Stimulated activated CD8-positive, alpha-beta memory T cell treated with anti-CD3 and anti-CD28 coated beads, Interleukin-7, amount 100 ng/mL, for 4 hours (primary cell): ENCODE measurements at regions not wholly inside any gene's neighbourhood (a gene's known extent, or its start where the extent isn't known, plus 50 kb on each side); places are given as distances from the start of the nearest gene placed in this dataset.

ENCODE experiments used
- DNase-seq, 2 donors: peaks; one replicate each; pipeline ENCODE4 v3.0.0-alpha.2; 2020; ENCODE audit warnings: low read depth in 2 of 2

- DNase-seq, result no peak
Measured at GRCh38 chr15:62834686-62835329, 207.7 kb upstream of the TPM1 start.

- no peak for DNase-seq
Measured at GRCh38 chr15:62835351-62835750, 207.2 kb upstream of the TPM1 start.

DNA sequence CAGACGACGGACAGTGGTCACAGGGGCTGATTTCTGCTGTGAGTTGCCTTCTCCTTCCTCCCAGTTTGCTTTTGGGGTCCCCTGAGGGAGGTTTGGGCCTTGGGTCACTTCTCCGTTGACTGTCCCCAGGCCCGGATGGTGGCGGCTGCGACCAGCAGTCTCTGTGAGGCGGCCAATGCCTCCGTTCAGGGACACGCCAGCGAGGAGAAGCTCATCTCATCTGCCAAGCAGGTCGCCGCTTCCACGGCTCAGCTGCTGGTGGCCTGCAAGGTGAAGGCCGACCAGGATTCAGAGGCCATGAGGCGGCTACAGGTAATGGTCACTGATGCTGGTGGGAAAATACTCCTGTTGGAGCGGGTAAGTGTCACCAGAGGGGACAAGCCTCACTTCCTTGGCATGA, 206.8 kb upstream of the TPM1 start:
- no peak for DNase-seq

- no peak for DNase-seq
Measured at GRCh38 chr15:62840526-62841268, 201.8 kb upstream of the TPM1 start.

DNA sequence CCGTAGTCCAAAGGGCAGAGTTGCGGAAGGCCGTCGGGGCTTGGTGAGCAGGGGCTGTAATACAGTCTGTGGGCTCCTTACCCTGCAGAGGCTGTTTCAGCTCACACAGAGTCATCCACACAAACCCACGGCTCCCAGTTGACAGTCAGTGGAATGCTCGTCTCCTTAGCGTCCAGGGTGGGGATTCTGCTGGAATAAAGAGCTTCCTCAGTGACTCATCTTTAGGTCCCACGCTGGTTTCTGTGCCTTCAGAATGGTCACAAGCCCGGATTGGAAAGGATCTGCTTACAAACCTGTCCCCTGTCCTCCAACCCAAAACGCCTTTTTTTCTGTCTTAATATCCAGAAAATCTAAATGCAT, 201.3 kb upstream of the TPM1 start:
- no peak for DNase-seq

GRCh38 chr15:62841891-62842559, 200.5 kb upstream of the TPM1 start:
- no peak for DNase-seq

GRCh38 chr15:62843311-62843710, 199.2 kb upstream of the TPM1 start:
- no peak for DNase-seq

- DNase-seq, result no peak
Measured at GRCh38 chr15:62844564-62845240, 197.8 kb upstream of the TPM1 start.

DNA sequence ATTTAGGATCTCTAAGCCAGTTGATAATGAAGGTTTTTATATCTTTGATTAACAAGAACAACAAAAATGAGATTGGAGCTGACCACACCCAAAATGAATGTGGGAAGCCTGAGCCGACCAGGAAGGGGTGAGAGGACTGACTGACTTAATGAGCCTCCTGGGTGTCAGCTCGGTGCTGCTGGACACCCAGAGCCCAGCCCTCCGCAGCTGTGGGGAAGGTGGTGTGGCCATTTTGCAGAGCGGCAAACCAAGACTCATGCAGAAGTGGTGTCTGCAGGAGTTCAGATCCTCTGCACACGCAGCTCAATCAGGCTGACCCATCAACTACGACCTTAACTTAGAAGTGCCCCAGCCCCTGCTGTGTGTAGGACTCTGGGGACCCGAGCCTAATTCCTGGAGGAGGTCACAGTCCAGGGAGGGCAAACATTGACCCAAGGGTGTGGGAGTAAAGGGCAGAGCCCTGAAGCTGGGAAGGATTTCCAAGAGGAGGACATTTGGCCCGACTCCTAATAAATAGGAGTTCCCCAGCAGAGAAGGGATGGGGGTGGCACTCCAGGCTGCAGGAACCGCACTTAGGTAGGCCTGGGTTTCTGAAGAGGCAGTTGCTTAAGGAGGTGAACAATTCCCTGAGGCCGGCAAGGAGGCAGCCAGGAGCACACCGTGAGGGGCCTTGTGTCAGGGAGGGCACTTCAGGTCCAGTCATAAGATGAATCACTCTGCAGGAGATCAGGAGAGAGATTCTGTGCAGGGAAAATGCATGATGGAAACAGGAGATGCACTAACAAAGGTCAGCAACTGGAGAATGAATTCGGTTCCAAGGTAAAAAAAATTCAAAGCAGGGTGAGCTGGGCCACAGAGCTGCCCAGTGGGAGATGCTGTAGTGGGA, 197.1 kb upstream of the TPM1 start:
- DNase-seq, result no peak

- DNase-seq, result no peak
Measured at GRCh38 chr15:62846131-62846804, 196.3 kb upstream of the TPM1 start.

DNA sequence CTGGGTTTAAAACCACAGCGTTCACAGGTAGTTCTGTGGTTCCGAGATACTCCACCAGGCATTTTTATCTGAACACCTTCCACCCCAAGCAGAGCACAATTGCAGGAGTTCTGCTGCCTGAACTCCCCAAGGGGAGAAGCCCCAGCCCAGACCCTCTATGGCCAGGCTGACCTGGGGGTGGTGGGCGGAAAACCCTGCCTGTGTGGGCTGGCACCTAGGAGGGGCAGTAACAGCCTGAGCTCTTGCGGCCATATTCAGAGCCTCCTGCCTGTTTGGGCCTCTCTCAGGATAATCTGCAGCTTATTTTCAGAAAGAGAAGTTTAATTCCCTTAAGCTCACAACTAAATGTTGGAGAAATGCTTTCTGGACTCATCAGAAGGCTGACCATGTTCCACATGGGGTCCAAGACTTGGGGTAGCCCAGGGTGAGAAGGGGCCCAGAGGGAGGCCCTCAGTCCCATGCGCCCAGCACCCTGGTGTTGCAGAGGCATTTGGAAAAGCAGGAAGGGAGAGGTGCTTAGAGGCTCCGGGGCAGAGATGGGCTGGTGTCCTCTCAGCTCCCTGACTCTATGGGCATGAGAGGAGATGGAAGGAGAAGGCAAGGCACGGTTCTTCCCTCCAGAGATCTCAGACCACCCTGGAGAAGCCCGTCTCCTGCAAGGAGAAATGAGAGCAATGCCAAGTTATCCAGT, 195.6 kb upstream of the TPM1 start:
- no peak for DNase-seq

DNA sequence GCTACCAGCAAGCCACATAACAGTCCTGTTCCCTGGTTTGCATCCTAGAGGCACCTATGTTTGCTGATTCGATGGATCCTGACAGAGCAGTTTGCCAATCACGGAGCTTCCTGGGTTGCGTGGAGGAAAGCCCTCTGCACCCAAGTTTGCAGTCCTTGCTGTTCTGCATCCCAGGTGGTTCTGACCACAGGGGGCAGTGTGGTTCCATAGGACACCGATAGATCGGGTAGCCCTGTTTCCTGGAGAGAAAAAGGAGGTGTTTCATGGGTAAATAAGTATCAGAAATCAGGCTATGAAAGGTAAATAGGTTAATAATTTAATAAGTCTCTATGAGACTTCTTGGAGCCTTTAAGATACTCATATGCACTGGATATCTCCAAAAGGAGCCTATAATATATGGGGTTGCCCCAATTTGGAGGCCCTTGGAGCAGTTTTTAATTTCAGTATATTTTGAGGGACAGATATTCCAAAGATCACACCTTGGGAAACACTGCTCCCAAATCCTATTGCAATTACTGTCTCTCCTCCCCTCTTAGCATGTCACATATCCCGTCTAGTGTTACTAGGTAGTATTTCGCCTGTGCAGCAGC, 194.6 kb upstream of the TPM1 start:
- DNase-seq, result peak in 1 of 2 donors; percentile 5

- DNase-seq, result no peak
Measured at GRCh38 chr15:62848632-62849050, 193.9 kb upstream of the TPM1 start.

- DNase-seq, result no peak
Measured at GRCh38 chr15:62849316-62850106, 193.0 kb upstream of the TPM1 start.

DNA sequence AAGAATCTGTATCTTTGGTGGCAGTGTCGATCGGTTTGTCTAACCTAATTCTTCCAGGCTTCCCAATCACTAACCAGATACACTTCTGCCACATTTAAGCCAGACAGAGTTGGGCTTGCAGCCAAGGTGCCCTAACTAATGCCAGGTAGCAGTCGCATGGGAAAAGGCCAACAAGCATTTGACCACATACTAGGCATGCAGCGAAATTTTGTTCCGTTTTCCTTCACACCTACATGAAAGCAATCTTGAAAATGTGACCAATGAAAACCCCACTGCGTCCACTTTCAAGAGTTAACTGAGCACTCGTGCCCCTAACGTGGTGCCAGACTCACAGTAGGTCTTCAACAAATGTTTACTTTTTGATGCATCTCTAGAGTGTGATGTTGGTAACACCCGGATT, 192.2 kb upstream of the TPM1 start:
- no peak for DNase-seq

DNA sequence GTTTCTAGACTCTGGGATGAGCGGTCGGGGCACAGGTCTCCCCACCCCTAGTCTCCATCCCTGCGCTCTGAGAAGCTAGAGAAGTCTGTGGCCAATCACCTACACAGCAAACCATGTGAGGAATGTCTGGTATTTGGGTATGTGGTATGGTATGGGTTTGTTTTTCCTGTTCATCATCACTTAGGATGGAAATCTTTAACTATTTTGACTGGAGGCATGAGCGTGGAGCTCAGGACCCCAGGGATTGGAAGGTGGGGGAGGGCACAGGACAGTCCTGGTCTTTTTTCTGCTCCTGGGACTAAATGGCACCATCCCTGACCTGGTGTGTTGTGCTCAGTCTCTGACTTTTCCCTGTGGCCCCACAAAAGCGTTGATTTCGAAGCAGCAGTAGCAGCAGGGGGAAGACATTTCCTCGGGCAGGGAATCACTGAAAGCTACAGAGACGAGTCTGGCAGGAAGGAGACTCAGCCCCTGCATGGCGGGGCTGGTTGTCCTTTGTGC, 191.7 kb upstream of the TPM1 start:
- DNase-seq, result no peak

- no peak for DNase-seq
Measured at GRCh38 chr15:62853114-62853840, 189.3 kb upstream of the TPM1 start.

DNA sequence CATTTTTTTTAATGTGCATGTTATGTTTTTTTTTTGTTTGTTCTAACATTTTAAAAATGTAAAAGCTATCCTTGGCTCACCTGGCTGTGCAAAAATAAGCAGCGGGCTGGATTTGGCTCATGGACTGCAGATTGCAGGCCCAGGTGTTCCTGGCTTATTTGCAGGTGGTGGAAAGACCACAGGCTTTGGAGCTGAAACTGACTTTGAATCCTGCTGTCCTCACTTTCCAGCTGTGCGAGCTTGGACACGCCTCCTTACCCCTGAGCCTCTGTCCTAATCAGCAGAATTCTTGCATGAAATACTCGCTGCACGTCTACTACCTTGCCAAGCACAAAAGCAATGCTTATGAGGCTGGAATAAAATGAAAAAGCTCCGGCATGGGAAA, 188.7 kb upstream of the TPM1 start:
- DNase-seq, result no peak
